HCT116 (cell line): ENCODE measurements at regions not wholly inside any gene's neighbourhood (a gene's known extent, or its start where the extent isn't known, plus 50 kb on each side); places are given as distances from the start of the nearest gene placed in this dataset.

Experiments
- ATAC-seq: fragments of 200-7000 bp; cut with Tn5 transposase; 2 replicates; pipeline ENCODE4 v1.9.1; 2020; ENCODE audit warnings: mild to moderate bottlenecking, moderate library complexity
- BruUV-seq: library from RNA; stranded (reverse); fragments of 400-500 nt; replicated peaks from 2 replicates; lab custom pipeline; 2021; lab: Mats Ljungman, UMichigan
- CTCF ChIA-PET: fragments of 300-600 bp; sonication (Branson Sonifier 250); formaldehyde crosslinking; loops from one replicate; lab custom pipeline; 2021; ENCODE audit warnings: antibody characterized with exemption; lab: Charles Lee
- POLR2A ChIA-PET: fragments of 300-600, 350-600 bp; sonication (Branson Sonifier 250); formaldehyde crosslinking; loops from one replicate; lab custom pipeline; 2021; ENCODE audit warnings: antibody characterized with exemption; lab: Charles Lee
- RAD21 ChIA-PET, 2 experiments: fragments of 300-600 bp; sonication (Branson Sonifier 250); formaldehyde crosslinking; loops; one replicate each; lab custom pipeline; 2023; ENCODE audit warnings: low total read pairs in 2 of 2; ENCODE audit not compliant: uncharacterized antibody in 2 of 2, unreplicated experiment in 2 of 2, low non-redundant PET in 1 of 2; lab: Charles Lee
- DNase-seq: peaks from one replicate; pipeline ENCODE4 v3.0.0-alpha.2; 2010; ENCODE audit warnings: low read depth, low spot score
- H2AFZ ChIP-seq: fragments of 200-600 bp; shearing (Covaris generic), sonication (generic); 2 replicates; pipeline ENCODE4 v1.6.1; 2017; ENCODE audit warnings: low read depth, mixed run types, mixed read lengths, antibody characterized with exemption, low read length; ENCODE audit not compliant: poor library complexity, severe bottlenecking
- H3K27ac ChIP-seq: 2 replicates; pipeline ENCODE4 v1.5.1; 2012; ENCODE audit warnings: low read depth, low read length
- H3K27me3 ChIP-seq: fragments of 200-600 bp; sonication (generic); 2 replicates; pipeline ENCODE4 v1.6.1; 2016; ENCODE audit warnings: mixed run types, low read length, mixed read lengths; ENCODE audit not compliant: insufficient read depth
- H3K36me3 ChIP-seq, 2 experiments: fragments of 200-500 bp in 1 of 2; fragments of 200-600 bp in 1 of 2; sonication (Bioruptor generic) in 1 of 2; sonication (generic) in 1 of 2; 2 replicates each; pipeline versions ENCODE4 v1.5.1 to v1.6.1; 2014 to 2016; ENCODE audit warnings: low read length in 2 of 2, inconsistent platforms in 1 of 2, mixed read lengths in 1 of 2, mixed run types in 1 of 2; ENCODE audit not compliant: insufficient read depth in 2 of 2, control insufficient read depth in 1 of 2
- H3K4me1 ChIP-seq, 2 experiments: fragments of 200-600 bp in 1 of 2; sonication (generic) in 1 of 2; 2 replicates each; pipeline versions ENCODE4 v1.5.1 to v1.6.1; 2012 to 2017; ENCODE audit warnings: low read length in 2 of 2, inconsistent platforms in 1 of 2, mild to moderate bottlenecking in 1 of 2, mixed read lengths in 1 of 2, mixed run types in 1 of 2, moderate library complexity in 1 of 2; ENCODE audit not compliant: insufficient read depth in 2 of 2, control insufficient read depth in 1 of 2
- H3K4me2 ChIP-seq: fragments of 200-600 bp; sonication (generic); 2 replicates; pipeline ENCODE4 v1.6.1; 2017; ENCODE audit warnings: mixed run types, low read length, mixed read lengths
- H3K4me3 ChIP-seq, 2 experiments: fragments of 200-600 bp in 1 of 2; sonication (generic) in 1 of 2; replicated peaks in 1 of 2; 2 replicates each; pipeline ENCODE4 v1.5.1; 2011 to 2016; ENCODE audit warnings: low read length in 2 of 2, control low read depth in 1 of 2, low read depth in 1 of 2, mild to moderate bottlenecking in 1 of 2, mixed read lengths in 1 of 2, mixed run types in 1 of 2
- H3K79me2 ChIP-seq: fragments of 200-600 bp; sonication (generic); 2 replicates; pipeline ENCODE4 v1.6.1; 2017; ENCODE audit warnings: mild to moderate bottlenecking, mixed run types, low read length, moderate library complexity, mixed read lengths; ENCODE audit not compliant: insufficient read depth
- H3K9ac ChIP-seq: fragments of 200-600 bp; sonication (generic); 2 replicates; pipeline ENCODE4 v1.6.1; 2016; ENCODE audit warnings: low read length, mixed read lengths
- H3K9me2 ChIP-seq: fragments of 200-600 bp; sonication (generic), shearing (Covaris generic); 2 replicates; pipeline ENCODE4 v1.6.1; 2017; ENCODE audit warnings: mixed run types, mild to moderate bottlenecking, moderate library complexity; ENCODE audit not compliant: insufficient read depth
- H3K9me3 ChIP-seq, 2 experiments: fragments of 200-500 bp in 1 of 2; fragments of 200-600 bp in 1 of 2; sonication (Bioruptor generic) in 1 of 2; sonication (generic) in 1 of 2; 2 replicates each; pipeline ENCODE4 v1.6.1; 2014 to 2017; ENCODE audit warnings: low read length in 2 of 2, mixed read lengths in 2 of 2, inconsistent platforms in 1 of 2, low read depth in 1 of 2, mild to moderate bottlenecking in 1 of 2, mixed run types in 1 of 2, moderate library complexity in 1 of 2; ENCODE audit not compliant: control insufficient read depth in 1 of 2, insufficient read depth in 1 of 2
- H4K20me1 ChIP-seq: fragments of 200-600 bp; sonication (generic), shearing (Covaris generic); 2 replicates; pipeline ENCODE4 v1.6.1; 2017; ENCODE audit warnings: mixed run types, mild to moderate bottlenecking, moderate library complexity; ENCODE audit not compliant: insufficient read depth
- ATF3 ChIP-seq: IDR thresholded peaks from 2 replicates; pipeline ENCODE4 v1.6.1; 2012
- CBX3 ChIP-seq: IDR thresholded peaks from 2 replicates; pipeline ENCODE4 v1.6.1; 2012; ENCODE audit warnings: low read depth
- CTCF ChIP-seq, 3 experiments: fragments of 200-600 bp in 1 of 3; sonication (generic) in 1 of 3; IDR thresholded peaks in 2 of 3; conservative IDR thresholded peaks in 1 of 3; 2 replicates each; pipeline ENCODE4 v1.5.1; 2012 to 2017; ENCODE audit warnings: low read depth in 2 of 3, low read length in 2 of 3, antibody characterized with exemption in 1 of 3, borderline replicate concordance in 1 of 3, control low read depth in 1 of 3, mild to moderate bottlenecking in 1 of 3, mixed read lengths in 1 of 3, mixed run types in 1 of 3, moderate library complexity in 1 of 3; ENCODE audit not compliant: insufficient read depth in 1 of 3
- EGR1 ChIP-seq: IDR thresholded peaks from 2 replicates; pipeline ENCODE4 v1.6.1; 2012; ENCODE audit warnings: low read depth
- EZH2phosphoT487 ChIP-seq: fragments of 200-600 bp; IDR thresholded peaks from 2 replicates; pipeline ENCODE4 v1.6.1; 2018; ENCODE audit warnings: antibody characterized with exemption, borderline replicate concordance
- FOSL1 ChIP-seq: IDR thresholded peaks from 2 replicates; pipeline ENCODE4 v1.6.1; 2012; ENCODE audit warnings: low read depth
- JUND ChIP-seq: IDR thresholded peaks from 2 replicates; pipeline ENCODE4 v1.6.1; 2012
- POLR2A ChIP-seq: IDR thresholded peaks from 2 replicates; pipeline ENCODE4 v1.7.0; 2011; ENCODE audit warnings: borderline replicate concordance; ENCODE audit not compliant: insufficient read depth, insufficient read length; ENCODE audit errors: extremely low read depth
- RAD21 ChIP-seq: IDR thresholded peaks from 2 replicates; pipeline ENCODE4 v1.6.1; 2012; ENCODE audit warnings: low read depth, mild to moderate bottlenecking
- REST ChIP-seq: IDR thresholded peaks from 2 replicates; pipeline ENCODE4 v1.6.1; 2012; ENCODE audit warnings: low read depth
- SIN3A ChIP-seq: IDR thresholded peaks from 2 replicates; pipeline ENCODE4 v1.6.1; 2012; ENCODE audit warnings: low read depth
- SRF ChIP-seq: IDR thresholded peaks from 2 replicates; pipeline ENCODE4 v1.6.1; 2012; ENCODE audit warnings: low read depth
- ZBTB33 ChIP-seq: IDR thresholded peaks from 2 replicates; pipeline ENCODE4 v1.6.1; 2011; ENCODE audit warnings: mild to moderate bottlenecking, low read length, moderate library complexity; ENCODE audit not compliant: insufficient replicate concordance; ENCODE audit errors: extremely low read depth
- ZFX ChIP-seq: fragments of 450-650 bp; IDR thresholded peaks from 2 replicates; pipeline ENCODE4 v1.6.1; 2017
- ZNF274 ChIP-seq: fragments of 200-500 bp; sonication (Bioruptor generic); IDR thresholded peaks from 2 replicates; pipeline ENCODE4 v1.6.1; 2014; ENCODE audit warnings: mild to moderate bottlenecking, low read depth, low read length, inconsistent platforms
- intact Hi-C: fragments of 100-400 bp; cut with micrococcal nuclease; formaldehyde crosslinking; loops from 2 replicates; pipeline ENCODE4 v1.10.0; 2022

GRCh38 chr5:126052791-126053190 is 370.4 kb upstream of the GRAMD2B start:
- Histone ChIP-seq H3K27me3 (no peaks in the 10 kb centered on the region), H3K9ac (no peak overlapping the region), H3K79me2 (no peaks in the 10 kb centered on the region), H3K9me3 (no peaks in the 10 kb centered on the region), H3K9me2 (no peaks in the 10 kb centered on the region), H4K20me1 (no peaks in the 10 kb centered on the region), H2AFZ (no peak overlapping the region), H3K4me2 (no peak overlapping the region), H3K4me1 (no peaks in the 10 kb centered on the region), H3K36me3 (no peaks in the 10 kb centered on the region), H3K4me3 (no peak overlapping the region), H3K27ac (no peak overlapping the region)
- intact Hi-C loops = no loop called here
- RAD21 ChIA-PET = no interaction called here
- CTCF ChIA-PET = no interaction called here
- BruUV-seq = no TSS peak
- ATAC-seq (no peak), DNase-seq (no peak)
- no peak for TF ChIP-seq FOSL1
- no peak for TF ChIP-seq RAD21
- TF ChIP-seq SIN3A = no peak
- no peak for TF ChIP-seq ZFX
- no peak for TF ChIP-seq EZH2phosphoT487
- TF ChIP-seq CBX3 = no peak
- no peak for TF ChIP-seq SRF
- no peak for TF ChIP-seq JUND
- no peak for TF ChIP-seq ZNF274
- TF ChIP-seq CTCF (IDR thresholded peaks at IDR 0.05 in 2 of 3, conservative IDR thresholded peaks at IDR 0.05 in 1 of 3; ENCODE audit: borderline replicate concordance in 1 of 3, insufficient read depth in 1 of 3, low read depth in 2 of 3, low read length in 2 of 3) = no peak
- POLR2A ChIA-PET = no interaction called here

GRCh38 chr5:126053630-126054029 is 369.6 kb upstream of the GRAMD2B start:
- no peak overlapping the region for H3K27ac ChIP-seq
- no peaks in the 10 kb centered on the region for H4K20me1 ChIP-seq
- no TSS peak for BruUV-seq
- H3K4me3 ChIP-seq = no peak overlapping the region
- ChIA-PET CTCF (no interaction called here), POLR2A (no interaction called here), RAD21 (no interaction called here)
- DNase-seq (no peak), ATAC-seq (no peak)
- no peaks in the 10 kb centered on the region for H3K27me3 ChIP-seq
- no peak overlapping the region for H3K4me2 ChIP-seq
- no peaks in the 10 kb centered on the region for H3K9me2 ChIP-seq
- no peaks in the 10 kb centered on the region for H3K4me1 ChIP-seq
- no peaks in the 10 kb centered on the region for H3K79me2 ChIP-seq
- intact Hi-C loops = no loop called here
- H2AFZ ChIP-seq = no peak overlapping the region
- no peak overlapping the region for H3K9ac ChIP-seq
- no peaks in the 10 kb centered on the region for H3K36me3 ChIP-seq
- H3K9me3 ChIP-seq = no peaks in the 10 kb centered on the region
- no peak for TF ChIP-seq REST
- TF ChIP-seq ZBTB33 = no peak
- no peak for TF ChIP-seq EZH2phosphoT487
- TF ChIP-seq FOSL1 = no peak
- no peak for TF ChIP-seq ZNF274
- no peak for TF ChIP-seq ATF3
- no peak for TF ChIP-seq EGR1
- TF ChIP-seq POLR2A = no peak
